ENCODE measurements at regions not wholly inside any gene's neighbourhood (a gene's known extent, or its start where the extent isn't known, plus 50 kb on each side); places are given as distances from the start of the nearest gene placed in this dataset.

- H3K4me2 ChIP-seq (ENCODE audit: low read depth, low read length, poor library complexity, severe bottlenecking) = no peak overlapping the region
- H4K20me1 ChIP-seq (ENCODE audit: low read depth, low read length) = no peaks in the 10 kb centered on the region
- H3K9me2 ChIP-seq (replicated peaks; ENCODE audit: insufficient read depth, low read length) = peaks cover 5% of the 10 kb centered on the region
- no peak overlapping the region for H3K4me3 ChIP-seq (ENCODE audit: insufficient read depth, low read length, poor library complexity, severe bottlenecking)
- TF ChIP-seq CTCF (IDR thresholded peaks at IDR 0.05; ENCODE audit: insufficient read depth, low read length, poor library complexity, severe bottlenecking) (no peak), EZH2phosphoT487 (conservative IDR thresholded peaks at IDR 0.05; ENCODE audit: low read length) (no peak)
- H3F3A ChIP-seq (ENCODE audit: insufficient read depth) = no peaks in the 10 kb centered on the region
- H2AFZ ChIP-seq (ENCODE audit: low read depth, low read length, severe bottlenecking) = no peak overlapping the region
- H3K27ac ChIP-seq (ENCODE audit: low read depth, low read length) = no peak overlapping the region
- no peaks in the 10 kb centered on the region for H3K9me3 ChIP-seq (ENCODE audit: insufficient read depth, low read length)
- no peaks in the 10 kb centered on the region for H3K36me3 ChIP-seq (ENCODE audit: low read length)
- H3K9ac ChIP-seq (ENCODE audit: low read length) = no peak overlapping the region
- no peaks in the 10 kb centered on the region for H3K79me2 ChIP-seq (ENCODE audit: insufficient read depth, low read length)
- H3K27me3 ChIP-seq (ENCODE audit: low read length) = peaks cover 6% of the 10 kb centered on the region; the same call in 1 of the 2 replicates
Measured at GRCh38 chr7:91644256-91644655, 236.2 kb downstream of the MTERF1 start.

- no peak overlapping the region for H2AFZ ChIP-seq (ENCODE audit: low read depth, low read length, severe bottlenecking)
- H3K9me3 ChIP-seq (ENCODE audit: insufficient read depth, low read length) = no peaks in the 10 kb centered on the region
- no peak overlapping the region for H3K4me2 ChIP-seq (ENCODE audit: low read depth, low read length, poor library complexity, severe bottlenecking)
- H3K79me2 ChIP-seq (ENCODE audit: insufficient read depth, low read length) = no peaks in the 10 kb centered on the region
- no peak for TF ChIP-seq CTCF (IDR thresholded peaks at IDR 0.05; ENCODE audit: insufficient read depth, low read length, poor library complexity, severe bottlenecking)
- H3K36me3 ChIP-seq (ENCODE audit: low read length) = no peaks in the 10 kb centered on the region
- no peaks in the 10 kb centered on the region for H4K20me1 ChIP-seq (ENCODE audit: low read depth, low read length)
- peaks cover 6% of the 10 kb centered on the region; the same call in 1 of the 2 replicates for H3K27me3 ChIP-seq (ENCODE audit: low read length)
- no peak overlapping the region for H3K4me3 ChIP-seq (ENCODE audit: insufficient read depth, low read length, poor library complexity, severe bottlenecking)
- no peak overlapping the region for H3K9ac ChIP-seq (ENCODE audit: low read length)
- H3F3A ChIP-seq (ENCODE audit: insufficient read depth) = no peaks in the 10 kb centered on the region
- peaks cover 5% of the 10 kb centered on the region for H3K9me2 ChIP-seq (replicated peaks; ENCODE audit: insufficient read depth, low read length)
- no peak overlapping the region for H3K27ac ChIP-seq (ENCODE audit: low read depth, low read length)
Measured at GRCh38 chr7:91645542-91645941, 235.0 kb downstream of the MTERF1 start.

- H3K27ac ChIP-seq (ENCODE audit: low read depth, low read length) = no peak overlapping the region
- no peaks in the 10 kb centered on the region for H4K20me1 ChIP-seq (ENCODE audit: low read depth, low read length)
- TF ChIP-seq CTCF (IDR thresholded peaks at IDR 0.05; ENCODE audit: insufficient read depth, low read length, poor library complexity, severe bottlenecking) (no peak), EZH2phosphoT487 (conservative IDR thresholded peaks at IDR 0.05; ENCODE audit: low read length) (no peak)
- no peak overlapping the region for H3K4me3 ChIP-seq (ENCODE audit: insufficient read depth, low read length, poor library complexity, severe bottlenecking)
- no peaks in the 10 kb centered on the region for H3F3A ChIP-seq (ENCODE audit: insufficient read depth)
- no peaks in the 10 kb centered on the region for H3K9me3 ChIP-seq (ENCODE audit: insufficient read depth, low read length)
- no peaks in the 10 kb centered on the region for H3K36me3 ChIP-seq (ENCODE audit: low read length)
- H3K9me2 ChIP-seq (replicated peaks; ENCODE audit: insufficient read depth, low read length) = no peaks in the 10 kb centered on the region
- no peaks in the 10 kb centered on the region for H3K79me2 ChIP-seq (ENCODE audit: insufficient read depth, low read length)
- H3K9ac ChIP-seq (ENCODE audit: low read length) = no peak overlapping the region
- H3K27me3 ChIP-seq (ENCODE audit: low read length) = no peaks in the 10 kb centered on the region; the same call in 1 of the 2 replicates
- H3K4me2 ChIP-seq (ENCODE audit: low read depth, low read length, poor library complexity, severe bottlenecking) = no peak overlapping the region
- H2AFZ ChIP-seq (ENCODE audit: low read depth, low read length, severe bottlenecking) = no peak overlapping the region
Measured at GRCh38 chr7:91651986-91652385, 228.5 kb downstream of the MTERF1 start.

Measured in SU-DHL-6 (cell line).